ENCODE measurements at regions not wholly inside any gene's neighbourhood (a gene's known extent, or its start where the extent isn't known, plus 50 kb on each side); places are given as distances from the start of the nearest gene placed in this dataset.
"Not testable (repeated sequence)": the region's sequence is repeated elsewhere in the genome, so short reads cannot be mapped to it uniquely, and the experiment has no call there.

GRCh38 chr6:28639445-28640290 is 114.0 kb downstream of the GPX5 start:
- TF ChIP-seq CTCF (IDR thresholded peaks at IDR 0.05 in 4 of 5, conservative IDR thresholded peaks at IDR 0.05 in 1 of 5); POLR2A (IDR thresholded peaks at IDR 0.05): not testable (repeated sequence)
